NCI-H187 (cell line): ENCODE measurements at regions not wholly inside any gene's neighbourhood (a gene's known extent, or its start where the extent isn't known, plus 50 kb on each side); places are given as distances from the start of the nearest gene placed in this dataset.

Source experiments
- DNase-seq, 2 experiments: peaks; one replicate each; lab custom pipeline; 2025; lab: John Stamatoyannopoulos, UW

DNA sequence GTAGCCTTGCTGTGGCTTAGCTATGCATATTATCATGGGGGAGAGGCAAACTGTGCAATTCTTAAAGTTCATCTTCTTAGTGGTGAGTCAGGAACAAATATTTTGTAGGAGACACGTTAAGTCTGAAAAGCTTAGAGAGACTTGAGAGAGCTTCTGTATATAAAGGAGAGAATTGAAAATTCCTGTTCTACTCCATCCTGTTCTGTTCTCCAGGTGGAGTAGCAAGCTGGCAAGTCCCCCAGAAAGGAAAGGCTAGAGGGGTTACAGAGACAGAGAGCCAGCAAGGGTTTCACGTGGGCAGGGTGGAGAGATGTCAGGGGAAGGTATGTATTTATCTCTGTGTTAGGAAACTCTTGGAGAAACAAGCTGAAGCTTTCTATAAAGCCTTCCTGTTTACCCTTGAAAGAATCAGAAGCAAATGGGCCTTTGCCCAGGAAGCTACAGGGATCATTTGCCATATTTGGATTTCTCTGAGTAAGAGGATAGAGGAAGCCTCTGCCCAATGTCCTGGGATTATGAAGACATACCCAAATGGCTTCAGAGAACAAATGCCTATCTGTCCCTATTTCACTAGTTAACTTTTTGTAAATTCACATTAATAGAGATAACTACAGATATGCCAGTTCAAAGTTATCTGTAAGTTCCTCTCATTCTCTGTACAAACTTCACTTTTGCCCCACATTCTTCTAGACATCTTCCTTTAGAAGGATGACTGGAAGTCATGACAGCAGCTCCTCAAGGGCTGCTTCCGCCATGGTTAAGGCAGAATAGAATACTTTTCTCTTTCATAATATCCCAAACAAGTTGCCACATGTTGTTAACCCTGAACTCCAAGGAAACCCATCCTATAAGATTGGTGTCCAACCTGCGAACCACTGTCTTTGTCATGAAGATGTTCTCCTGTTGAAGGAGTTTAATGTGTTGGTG, 126.7 kb upstream of the NEDD9 start:
- DNase-seq = no peak

DNA sequence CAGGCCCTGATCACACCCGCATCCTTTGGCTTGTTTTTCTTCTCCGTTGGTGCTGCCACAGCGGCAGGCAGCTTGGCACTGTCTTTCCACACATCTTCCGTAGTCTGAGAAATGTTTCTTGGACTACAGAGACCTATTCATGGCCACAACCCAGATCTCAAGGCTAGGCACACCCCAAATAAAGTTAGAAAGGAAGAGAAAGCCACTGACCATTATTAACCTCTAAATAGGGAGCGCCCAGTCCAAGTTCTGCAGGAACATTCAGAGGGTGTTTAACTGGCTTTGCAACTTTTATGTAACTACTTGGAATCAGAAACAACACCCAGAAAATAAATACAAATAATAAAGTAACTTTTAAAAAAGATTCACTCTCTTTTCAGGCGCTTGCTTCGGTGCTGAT, 124.8 kb upstream of the NEDD9 start:
- no peak for DNase-seq

DNA sequence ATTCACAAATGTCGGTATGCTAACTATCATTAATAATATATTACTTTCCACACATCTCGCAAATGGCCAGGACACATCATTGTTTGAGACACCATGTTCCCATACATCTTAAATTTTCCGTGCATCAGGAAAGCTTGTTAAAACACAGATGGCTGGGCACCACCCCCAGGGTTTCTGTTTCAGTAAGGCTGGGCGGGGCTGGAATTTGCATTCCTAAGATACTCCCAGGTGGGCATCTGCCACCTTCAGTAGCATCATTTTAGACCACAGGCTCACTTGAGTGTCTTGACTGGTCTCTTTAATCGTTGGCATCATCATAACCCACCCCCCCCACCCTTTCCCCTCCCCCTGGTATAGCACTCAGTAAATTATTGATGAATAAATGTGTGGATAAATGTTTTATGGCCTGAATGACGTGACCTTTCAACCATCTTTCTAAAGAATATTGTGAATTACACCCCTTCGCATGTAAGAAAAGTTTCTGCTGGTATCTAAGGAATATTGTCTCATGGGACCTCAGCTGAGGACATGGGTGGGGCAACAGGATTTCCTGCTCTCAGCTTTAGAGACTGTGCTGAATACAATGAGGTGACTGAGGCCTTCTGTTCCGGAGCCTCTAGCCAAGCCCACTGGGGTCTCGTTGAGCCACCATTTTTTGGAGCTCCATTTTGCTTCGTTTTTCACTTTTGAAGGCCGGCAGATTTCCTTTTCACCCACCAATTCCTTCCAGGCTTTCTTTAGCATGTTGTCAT, 124.1 kb upstream of the NEDD9 start:
- no peak for DNase-seq

DNA sequence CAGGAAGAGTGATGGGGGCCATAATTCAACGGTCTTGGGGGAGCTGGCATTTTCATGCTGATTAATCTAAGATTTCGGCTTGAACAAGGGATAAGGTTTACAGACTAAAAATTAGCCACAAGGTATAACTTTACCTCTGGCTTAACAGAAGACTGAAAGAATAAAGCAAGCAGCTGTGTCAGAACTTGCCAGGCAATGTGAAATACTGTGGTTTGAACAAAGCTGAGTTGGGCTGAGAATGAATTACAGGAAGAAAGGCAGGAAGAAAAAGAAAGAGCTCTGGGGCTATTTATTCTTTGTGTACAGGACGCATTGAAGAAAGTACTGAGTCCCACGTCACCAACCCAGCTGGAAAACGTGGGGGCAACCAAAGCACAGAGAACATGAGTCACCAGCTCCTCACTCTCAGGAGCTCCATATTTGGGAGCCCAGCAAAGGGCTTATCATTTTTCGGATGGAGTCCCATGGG, 121.5 kb upstream of the NEDD9 start:
- no peak for DNase-seq

DNA sequence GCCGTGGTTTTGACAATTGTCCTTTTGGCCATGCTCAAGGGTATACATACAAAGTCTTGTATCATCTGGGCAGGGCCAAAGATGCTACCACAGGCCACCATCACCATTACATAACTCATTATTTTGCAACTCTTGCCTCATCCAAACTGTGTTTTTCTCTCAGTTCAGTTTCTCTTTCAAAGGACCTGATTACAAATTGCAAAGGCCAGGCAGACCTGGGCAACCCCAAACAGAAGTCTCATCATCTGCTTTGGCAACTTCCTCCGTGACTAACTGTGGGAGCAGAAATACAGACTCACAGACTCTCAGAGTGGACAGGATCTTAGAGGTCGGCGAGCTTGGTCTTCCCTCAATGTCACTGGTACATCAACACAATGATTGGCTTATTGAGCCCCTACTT, 117.8 kb upstream of the NEDD9 start:
- DNase-seq = no peak

DNA sequence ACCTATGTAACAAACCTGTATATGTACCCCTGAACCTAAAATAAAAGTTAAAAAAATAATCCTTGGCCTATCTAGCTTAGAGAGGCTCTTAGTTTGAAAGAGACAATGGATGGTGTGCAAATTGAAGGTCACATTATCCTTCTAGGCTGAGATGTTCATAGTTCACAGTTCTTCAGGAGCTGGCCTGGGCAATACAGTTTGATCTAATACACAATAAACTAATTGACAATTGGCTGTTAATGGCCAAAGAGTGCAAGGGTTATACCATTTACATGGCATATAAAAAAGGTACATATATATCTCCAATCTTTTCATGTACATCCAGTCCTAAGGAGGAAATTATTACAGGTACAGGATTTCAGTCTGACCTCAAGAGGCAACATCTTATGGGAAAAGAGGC, 117.4 kb upstream of the NEDD9 start:
- no peak for DNase-seq

DNA sequence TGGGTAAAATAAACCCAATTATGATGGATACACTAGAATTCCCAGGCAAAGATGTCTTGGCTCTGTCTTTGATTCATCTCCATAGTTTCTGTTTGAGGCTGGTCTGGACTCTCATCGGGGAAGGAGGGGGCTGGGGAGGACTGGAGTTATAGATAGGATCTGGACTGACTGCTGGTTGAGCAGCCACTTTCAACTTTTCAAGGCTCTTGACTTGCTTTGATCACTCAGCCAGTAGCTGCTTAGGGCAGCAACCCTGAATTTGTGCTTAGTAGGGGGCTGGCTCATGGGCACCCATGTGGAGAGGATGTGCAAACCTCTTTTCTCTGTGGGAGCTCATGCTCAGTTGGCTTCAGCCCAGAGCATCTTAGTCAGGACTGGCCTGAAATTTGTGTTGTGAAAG, 114.0 kb upstream of the NEDD9 start:
- no peak for DNase-seq

DNA sequence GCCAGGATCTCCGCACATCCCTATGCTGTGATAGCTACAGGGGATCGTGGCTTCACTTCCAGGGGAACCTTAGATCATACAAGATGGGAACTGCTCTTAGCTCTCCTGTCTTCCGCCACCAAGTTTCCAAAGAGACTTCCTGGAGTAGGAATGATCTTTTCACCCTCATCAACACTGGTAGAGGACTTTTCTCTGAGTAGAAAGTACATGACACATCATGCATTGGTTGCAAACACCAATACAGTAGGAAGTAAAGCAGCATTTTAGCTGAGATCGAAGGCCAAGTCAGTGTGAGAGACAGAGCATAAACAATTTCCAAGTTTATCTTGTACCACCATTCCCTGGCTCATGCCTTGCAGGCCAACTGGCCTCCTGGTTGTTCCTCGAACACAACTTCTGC, 113.1 kb upstream of the NEDD9 start:
- DNase-seq = no peak

DNA sequence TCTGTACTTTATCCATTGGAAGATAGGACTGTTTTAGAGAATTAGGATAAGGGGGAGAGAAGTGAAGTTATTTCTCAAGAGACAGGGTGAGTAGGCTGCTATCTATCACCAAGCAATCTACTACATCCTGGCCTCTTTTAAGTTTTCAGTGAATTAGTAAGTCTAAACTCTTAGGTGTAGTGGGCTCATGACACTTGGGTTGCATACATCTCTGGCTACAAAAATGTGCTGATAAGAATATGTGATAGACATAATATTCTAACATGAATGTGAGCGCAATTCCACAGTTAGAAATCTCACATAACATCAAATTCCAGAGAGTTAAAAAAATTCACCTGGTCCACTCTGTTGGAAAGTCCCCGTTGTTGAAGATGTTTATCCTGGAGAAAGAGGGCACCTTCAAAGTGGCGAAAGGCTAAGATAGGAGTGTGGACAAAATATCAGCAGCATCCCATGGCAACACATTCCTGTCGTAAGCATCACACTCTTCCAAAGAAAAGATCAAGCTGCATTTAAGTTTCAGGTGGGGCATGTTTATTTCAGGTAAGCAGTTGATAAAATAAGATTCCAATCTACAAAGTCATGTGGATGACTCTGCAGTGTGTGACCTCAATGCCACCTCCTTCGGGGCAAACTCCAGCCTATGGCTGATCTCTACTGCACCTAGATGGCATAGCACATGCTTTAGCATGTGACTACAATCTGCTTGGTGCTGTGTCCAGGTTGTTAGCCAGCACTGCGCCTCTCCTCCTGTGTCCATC, 111.7 kb upstream of the NEDD9 start:
- no peak for DNase-seq

DNA sequence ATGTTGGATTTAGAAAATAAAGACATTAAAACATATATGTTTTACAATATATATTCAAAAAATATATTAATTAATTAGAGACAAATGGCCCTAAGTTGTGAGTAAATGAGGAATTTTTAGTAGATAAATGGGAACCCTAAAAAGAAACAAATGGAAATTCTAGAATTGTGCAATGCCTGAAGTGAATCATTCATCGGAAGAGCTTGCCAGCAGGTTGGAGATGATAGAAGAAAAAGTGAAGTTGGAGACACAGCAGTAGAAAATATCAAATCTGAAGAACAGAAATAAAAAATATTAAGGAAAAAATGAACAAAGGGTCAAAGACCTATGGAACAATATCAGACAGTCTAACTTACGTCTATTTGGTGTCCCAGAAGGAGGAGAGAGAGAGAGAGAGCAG, 109.4 kb upstream of the NEDD9 start:
- no peak for DNase-seq

DNA sequence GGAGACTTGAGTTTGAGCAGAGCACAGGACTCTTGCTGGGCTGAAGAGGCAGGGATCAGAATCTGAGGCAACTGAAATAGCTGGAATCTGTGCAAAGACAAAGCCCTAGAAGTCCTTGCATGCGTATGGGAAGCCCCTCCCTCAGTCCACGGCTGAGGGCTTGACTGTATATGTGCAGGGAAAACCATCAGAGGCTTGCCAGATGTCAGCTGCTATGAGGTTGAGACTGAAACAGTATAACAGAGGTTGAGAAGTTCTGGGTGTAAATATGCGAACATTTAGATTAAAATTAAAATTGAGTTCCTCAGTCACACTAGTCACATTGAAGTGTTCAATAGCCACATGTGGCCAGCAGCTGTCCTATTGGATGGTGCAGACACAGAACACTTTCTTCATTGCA, 108.8 kb upstream of the NEDD9 start:
- DNase-seq = no peak

DNA sequence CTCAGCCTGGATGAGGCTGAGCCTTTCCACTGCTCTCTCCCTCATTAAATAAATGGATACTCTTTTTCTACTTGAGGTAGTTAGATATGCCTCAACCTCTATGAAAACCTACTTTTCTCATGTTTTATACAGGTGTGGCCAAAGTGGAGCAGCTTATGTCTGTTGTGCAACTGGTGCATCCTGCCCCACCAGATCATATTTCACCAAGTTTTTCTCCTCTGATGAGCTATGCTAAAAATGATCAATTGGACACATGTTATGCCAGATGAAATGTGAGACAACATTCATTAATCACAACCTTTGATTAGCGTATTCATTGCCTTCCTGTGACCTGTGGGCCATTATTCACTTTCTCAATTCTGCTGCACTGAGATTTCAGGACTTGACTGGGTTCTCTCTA, 106.9 kb upstream of the NEDD9 start:
- no peak for DNase-seq

DNA sequence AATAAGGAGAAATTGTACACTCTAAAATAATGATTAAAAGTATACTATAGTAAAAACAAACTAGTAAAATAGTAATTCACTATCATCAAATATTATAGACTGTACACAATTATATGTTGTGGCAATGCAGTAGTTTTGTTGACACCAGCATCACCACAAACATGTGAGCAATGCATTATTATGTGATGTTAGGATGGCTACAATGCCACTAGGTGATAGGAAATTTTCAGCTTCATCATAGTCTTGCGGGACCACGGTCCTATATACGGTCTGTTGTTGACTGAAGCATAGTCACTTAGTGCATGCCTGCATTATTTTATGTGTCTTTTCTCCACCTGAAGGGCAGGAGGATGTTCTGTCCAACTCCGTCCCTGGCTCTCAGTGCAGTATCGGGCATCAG, 104.8 kb upstream of the NEDD9 start:
- no peak for DNase-seq

DNA sequence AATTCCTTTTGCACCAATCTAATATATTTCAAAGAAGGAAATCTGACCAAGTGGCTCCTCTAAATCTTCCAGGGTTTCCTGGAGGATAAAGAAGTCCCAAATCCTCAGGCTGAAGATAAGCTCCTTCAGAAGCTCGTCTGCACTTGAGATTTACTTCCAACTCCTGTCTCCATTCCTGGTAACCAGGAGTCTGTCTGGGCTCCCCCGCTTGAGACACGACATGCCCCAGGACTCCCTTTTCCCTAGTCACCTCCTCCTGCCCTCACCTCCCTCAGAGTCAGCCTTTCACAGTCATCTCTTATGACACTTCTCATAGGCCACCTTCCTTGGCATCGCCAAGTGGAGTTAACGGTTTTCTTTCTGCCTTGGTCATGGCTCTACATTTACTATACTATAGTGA, 103.4 kb upstream of the NEDD9 start:
- no peak for DNase-seq

DNA sequence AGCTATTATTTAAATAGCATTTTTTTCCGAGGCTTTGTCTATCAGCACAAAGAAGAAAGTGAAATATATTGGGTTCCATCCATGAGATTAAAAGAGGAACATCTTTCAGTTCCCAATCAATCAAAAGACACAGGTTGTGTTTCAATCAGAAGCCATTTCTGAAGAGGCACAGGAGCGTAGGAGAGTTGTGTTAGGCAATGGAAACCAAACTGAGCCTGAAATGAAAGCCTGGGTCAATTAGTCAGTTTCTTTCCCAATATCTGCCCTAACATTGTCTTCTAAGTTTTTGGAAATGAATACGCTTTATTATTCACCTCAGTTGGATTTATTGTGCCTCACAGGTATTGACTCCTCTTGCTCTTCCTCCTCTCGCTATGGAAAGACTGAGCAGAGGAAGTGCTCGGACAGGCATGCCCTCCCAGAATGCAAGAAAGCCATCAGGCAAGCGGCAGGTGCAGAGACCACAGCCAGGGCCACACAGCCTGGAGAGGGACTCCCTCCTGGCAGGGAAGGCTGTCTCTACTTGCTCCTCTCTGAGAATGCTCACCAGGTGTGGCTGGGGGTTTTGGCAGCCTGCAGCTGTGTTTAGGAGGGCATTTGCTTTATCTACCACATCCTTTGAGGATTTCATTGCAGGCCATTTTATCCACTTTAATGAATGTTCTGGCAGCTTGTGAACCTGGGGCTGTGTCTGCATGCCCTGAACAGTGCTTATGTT, 100.8 kb upstream of the NEDD9 start:
- peak in 1 of 2 experiments; percentile 3 for DNase-seq

DNA sequence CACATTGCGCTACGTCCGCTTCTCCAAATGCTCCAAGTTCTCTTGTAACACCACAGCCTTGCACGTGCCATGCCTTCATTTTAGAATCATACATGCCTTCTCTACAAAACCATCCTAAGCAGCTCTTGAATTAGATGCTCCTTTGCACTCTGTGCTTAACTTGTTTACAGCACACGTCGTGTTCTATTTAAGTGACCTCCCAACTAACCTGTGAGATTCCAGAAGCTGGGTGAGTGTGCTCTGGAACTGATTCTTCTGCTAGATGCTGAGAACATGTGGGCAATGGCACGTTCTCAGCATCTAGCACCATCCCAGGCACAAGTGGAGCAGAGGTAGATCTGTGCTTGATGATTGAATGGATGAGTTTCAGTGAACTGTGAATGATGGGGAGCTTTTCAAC, 100.0 kb upstream of the NEDD9 start:
- no peak for DNase-seq

DNA sequence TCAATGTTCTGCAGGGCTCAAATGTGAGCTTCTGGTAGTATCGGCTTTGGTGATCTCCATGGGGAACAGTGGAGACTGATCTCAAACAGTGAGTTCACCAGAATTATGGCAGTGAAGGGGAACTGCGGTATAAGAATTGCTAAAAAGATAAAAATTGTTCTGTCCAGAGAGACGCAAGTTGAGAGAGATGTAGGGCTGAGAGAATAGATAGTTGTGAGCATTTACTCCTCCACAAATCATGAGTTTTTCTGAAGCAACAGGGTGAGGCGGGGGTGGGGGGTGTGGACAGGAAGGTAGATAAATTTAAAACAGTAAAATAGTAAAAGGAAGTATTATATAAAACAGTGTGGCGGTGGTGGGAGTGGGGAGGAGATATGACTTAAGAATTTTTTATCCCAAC, 98.6 kb upstream of the NEDD9 start:
- no peak for DNase-seq

DNA sequence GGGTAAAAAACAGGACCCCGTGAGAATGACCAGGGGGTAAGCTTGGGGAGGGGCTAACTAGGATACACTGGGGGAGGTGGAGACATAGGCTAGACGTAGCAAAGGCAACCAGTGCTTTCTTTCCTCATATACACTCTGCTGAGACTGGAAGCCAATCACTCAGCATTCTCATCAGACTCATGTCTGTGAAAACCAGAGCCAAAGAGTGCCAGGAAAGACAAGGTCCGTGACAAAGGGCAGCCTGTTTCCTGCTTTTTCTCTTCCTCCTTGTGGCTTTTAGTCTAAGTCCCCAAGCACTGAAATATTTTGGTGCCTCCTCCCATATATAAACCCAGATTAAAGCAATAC, 97.9 kb upstream of the NEDD9 start:
- DNase-seq = no peak

DNA sequence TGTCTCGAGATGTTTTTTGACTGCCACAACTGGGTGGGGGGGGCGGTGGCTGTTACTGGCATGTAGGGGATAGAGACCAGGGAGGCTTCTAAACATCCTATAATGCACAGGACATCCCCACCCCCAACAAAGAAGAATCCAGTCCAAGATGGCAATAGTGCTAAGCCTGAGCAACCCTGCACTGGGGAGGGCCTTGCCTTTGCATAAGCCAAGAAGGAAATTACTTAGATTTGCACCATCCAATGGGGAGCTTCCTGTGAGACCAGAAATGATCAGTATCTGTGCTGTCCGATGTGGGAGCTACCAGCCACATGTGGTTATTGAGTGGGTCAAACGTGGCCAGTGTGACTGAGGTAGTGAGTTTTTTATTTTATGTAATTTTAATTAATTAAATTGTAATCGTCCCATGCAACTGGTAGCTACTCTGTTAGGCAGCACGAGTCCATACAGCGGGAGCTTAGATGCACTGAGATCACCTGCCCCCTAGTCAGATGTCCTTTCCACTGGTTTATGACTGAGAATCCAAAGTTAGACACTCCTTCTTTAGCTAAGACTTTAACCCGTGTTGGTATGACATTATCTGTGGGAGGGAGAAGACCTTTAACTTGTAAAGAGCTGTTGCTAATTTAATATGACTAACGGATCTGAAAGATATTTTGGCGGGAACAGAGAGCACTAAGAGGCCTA, 97.4 kb upstream of the NEDD9 start:
- DNase-seq = no peak

DNA sequence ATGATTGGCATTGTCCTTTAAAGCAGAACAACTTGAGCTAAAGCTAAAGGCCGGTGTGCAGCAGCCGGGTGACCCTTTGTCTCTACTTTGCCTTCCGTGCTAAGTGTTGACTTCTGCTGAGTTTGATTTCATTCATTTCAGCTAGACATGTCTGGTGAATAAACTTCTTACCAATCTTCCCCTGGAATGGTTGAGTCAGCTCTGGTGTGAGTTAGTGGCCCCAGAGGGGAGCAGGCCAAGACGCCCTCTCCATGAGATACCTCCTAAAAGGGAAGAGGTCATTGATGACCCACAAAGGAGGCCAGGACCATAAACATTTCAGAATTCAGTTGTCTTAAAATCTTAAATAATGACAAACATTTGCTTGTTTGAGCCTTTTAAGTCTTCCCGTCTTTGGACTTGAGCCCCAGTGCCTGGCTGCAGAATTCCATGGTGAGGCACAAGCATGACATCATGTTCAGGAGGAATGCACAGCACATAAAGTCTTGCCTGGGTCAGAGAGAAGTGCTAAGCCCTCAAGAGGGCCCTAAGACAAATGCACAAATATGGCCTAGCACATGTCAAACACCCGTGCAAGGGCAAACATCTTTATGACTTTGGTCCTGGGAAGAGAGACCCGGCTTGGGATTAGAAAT, 96.3 kb upstream of the NEDD9 start:
- no peak for DNase-seq

DNA sequence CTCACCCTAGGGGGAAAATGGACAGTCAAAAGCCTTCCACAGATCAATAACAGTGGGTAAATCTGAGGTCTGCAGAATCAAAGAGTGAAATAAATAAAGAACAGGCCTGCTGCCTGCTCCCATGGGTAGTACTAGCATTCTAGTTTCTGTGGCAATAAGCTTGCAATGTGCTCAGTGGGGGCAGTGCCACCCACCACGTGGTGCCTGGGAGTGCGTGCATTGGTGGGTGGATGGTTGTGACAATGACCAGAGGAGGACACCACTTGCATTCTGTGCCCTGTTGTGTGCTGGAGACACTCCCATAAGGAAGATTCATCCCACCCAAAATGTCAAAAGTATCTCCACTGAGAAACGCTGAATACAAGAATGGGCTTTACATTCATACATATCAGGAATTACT, 95.5 kb upstream of the NEDD9 start:
- no peak for DNase-seq
